Suprapubic skin (tissue), 3 donors: ENCODE measurements at regions not wholly inside any gene's neighbourhood (a gene's known extent, or its start where the extent isn't known, plus 50 kb on each side); places are given as distances from the start of the nearest gene placed in this dataset.

Experiments used
- POLR2AphosphoS5 ChIP-seq, 3 donors: sonication (generic); formaldehyde crosslinking; IDR thresholded peaks; one replicate each; pipeline ENCODE4 v1.6.1; 2017; ENCODE audit warnings: antibody characterized with exemption in 3 of 3
- TF ChIP-seq, protein P1 (sequence below), 2 donors: fragments of 200-600 bp in 1 of 2; fragments of 450-650 bp in 1 of 2; sonication (generic) in 1 of 2; IDR thresholded peaks; one replicate each; pipeline ENCODE4 v1.5.1; 2016 to 2019; ENCODE audit warnings: antibody characterized with exemption in 2 of 2, mild to moderate bottlenecking in 1 of 2, moderate library complexity in 1 of 2

DNA sequence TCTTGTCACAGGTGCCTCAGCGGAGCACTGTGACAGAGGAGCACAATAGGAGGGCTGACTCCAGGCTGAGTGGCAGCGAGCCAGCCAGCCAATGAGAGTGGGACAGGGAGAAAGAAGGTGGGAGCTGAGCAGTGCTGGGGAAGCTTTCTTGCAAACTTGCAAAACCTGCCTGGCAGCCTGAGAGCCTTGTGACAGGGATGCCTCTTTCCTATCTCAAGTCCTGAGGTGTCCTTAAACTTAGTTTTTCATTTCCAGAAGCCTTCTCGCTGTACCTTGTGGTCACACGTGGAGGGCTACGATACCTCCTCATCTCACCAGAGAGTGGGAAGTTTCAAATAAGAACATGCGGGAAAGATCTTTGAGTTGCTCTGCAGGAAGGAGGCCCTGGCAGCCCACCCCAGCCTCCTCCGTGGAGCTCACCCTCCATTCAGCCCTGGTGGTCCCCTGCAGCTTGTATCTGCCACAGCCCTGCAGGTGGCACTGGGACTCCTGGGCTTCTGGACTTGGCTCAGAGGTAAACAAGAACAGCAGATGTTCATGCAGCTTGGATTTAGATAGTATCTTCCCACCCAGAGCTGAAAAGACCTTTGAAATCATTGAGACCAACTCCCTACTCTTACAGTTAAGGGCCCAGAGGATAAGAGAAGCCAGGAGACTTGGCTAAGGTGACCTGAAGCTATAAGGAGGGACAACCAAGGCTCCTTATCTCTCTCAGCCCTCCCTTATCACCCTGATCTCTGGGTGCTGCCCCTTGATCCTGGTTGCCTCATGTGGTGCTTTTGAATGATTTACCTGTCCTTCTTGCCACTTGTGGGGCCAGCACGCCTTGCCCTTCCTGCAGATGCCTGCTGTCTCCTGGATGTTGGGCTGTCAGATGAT, 153.5 kb upstream of the MAX start:
- TF ChIP-seq POLR2AphosphoS5 (IDR thresholded peaks at IDR 0.05): no peak
- TF ChIP-seq, protein P1, sequence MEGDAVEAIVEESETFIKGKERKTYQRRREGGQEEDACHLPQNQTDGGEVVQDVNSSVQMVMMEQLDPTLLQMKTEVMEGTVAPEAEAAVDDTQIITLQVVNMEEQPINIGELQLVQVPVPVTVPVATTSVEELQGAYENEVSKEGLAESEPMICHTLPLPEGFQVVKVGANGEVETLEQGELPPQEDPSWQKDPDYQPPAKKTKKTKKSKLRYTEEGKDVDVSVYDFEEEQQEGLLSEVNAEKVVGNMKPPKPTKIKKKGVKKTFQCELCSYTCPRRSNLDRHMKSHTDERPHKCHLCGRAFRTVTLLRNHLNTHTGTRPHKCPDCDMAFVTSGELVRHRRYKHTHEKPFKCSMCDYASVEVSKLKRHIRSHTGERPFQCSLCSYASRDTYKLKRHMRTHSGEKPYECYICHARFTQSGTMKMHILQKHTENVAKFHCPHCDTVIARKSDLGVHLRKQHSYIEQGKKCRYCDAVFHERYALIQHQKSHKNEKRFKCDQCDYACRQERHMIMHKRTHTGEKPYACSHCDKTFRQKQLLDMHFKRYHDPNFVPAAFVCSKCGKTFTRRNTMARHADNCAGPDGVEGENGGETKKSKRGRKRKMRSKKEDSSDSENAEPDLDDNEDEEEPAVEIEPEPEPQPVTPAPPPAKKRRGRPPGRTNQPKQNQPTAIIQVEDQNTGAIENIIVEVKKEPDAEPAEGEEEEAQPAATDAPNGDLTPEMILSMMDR (IDR thresholded peaks at IDR 0.05): no peak
